H1 (cell line): ENCODE measurements at regions not wholly inside any gene's neighbourhood (a gene's known extent, or its start where the extent isn't known, plus 50 kb on each side); places are given as distances from the start of the nearest gene placed in this dataset.

Source experiments
- CTCF ChIA-PET: fragments of 300-600 bp; sonication (Branson Sonifier 250); formaldehyde crosslinking; loops from one replicate; lab custom pipeline; 2021; ENCODE audit not compliant: partially characterized antibody; lab: Charles Lee
- POLR2A ChIA-PET: fragments of 300-600 bp; sonication (Branson Sonifier 250); formaldehyde crosslinking; loops from one replicate; lab custom pipeline; 2021; ENCODE audit warnings: inconsistent platforms; ENCODE audit not compliant: partially characterized antibody; lab: Charles Lee
- DNase-seq, 2 experiments: peaks; one replicate each; pipeline versions ENCODE4 v3.0.0 to v3.0.0-alpha.2; 2010 to 2022; ENCODE audit warnings: low spot score in 2 of 2, low read depth in 1 of 2, mixed read lengths in 1 of 2
- FAIRE-seq: peaks from 2 replicates; lab custom pipeline; 2011; peaks lifted over from hg19 to GRCh38; lab: Jason Lieb, UNC
- H2AFZ ChIP-seq: 2 replicates; pipeline ENCODE4 v1.8.1; 2012; ENCODE audit warnings: low read length, inconsistent platforms
- H2AK5ac ChIP-seq: 2 replicates; pipeline ENCODE4 v1.6.1; 2013; ENCODE audit warnings: low read depth, low read length
- H2BK120ac ChIP-seq: replicated peaks from 2 replicates; pipeline ENCODE3; 2013; ENCODE audit warnings: low read depth, low read length, inconsistent platforms
- H2BK12ac ChIP-seq: 2 replicates; pipeline ENCODE4 v1.6.1; 2013; ENCODE audit warnings: low read depth, low read length
- H2BK15ac ChIP-seq: 2 replicates; pipeline ENCODE4 v1.6.1; 2013; ENCODE audit warnings: low read length
- H2BK20ac ChIP-seq: 2 replicates; pipeline ENCODE4 v1.6.1; 2013; ENCODE audit warnings: low read length
- H2BK5ac ChIP-seq: 2 replicates; pipeline ENCODE4 v1.6.1; 2013; ENCODE audit warnings: low read depth, low read length
- H3K14ac ChIP-seq: 2 replicates; pipeline ENCODE4 v1.6.1; 2013; ENCODE audit warnings: inconsistent platforms; ENCODE audit not compliant: insufficient read length
- H3K18ac ChIP-seq: 2 replicates; pipeline ENCODE4 v1.6.1; 2013; ENCODE audit warnings: low read length; ENCODE audit errors: extremely low read depth
- H3K23ac ChIP-seq: 2 replicates; pipeline ENCODE4 v1.6.1; 2013; ENCODE audit warnings: inconsistent platforms; ENCODE audit not compliant: insufficient read length
- H3K23me2 ChIP-seq: 2 replicates; pipeline ENCODE4 v1.6.1; 2013; ENCODE audit warnings: low read depth, low read length
- H3K27ac ChIP-seq: 2 replicates; pipeline ENCODE4 v1.6.1; 2011; ENCODE audit warnings: low read depth, low read length, inconsistent platforms
- H3K27me3 ChIP-seq, 4 experiments: replicated peaks in 1 of 4; 1 replicate in 1 of 4; 2 replicates in 3 of 4; pipeline versions ENCODE4 v1.6.1 to v1.8.1; 2011 to 2013; ENCODE audit warnings: low read length in 3 of 4, mild to moderate bottlenecking in 3 of 4, inconsistent platforms in 2 of 4, mixed read lengths in 2 of 4, moderate library complexity in 1 of 4; ENCODE audit not compliant: control insufficient read depth in 3 of 4, insufficient read depth in 3 of 4; ENCODE audit errors: extremely low read depth in 1 of 4
- H3K36me3 ChIP-seq, 4 experiments: 2 replicates each; pipeline versions ENCODE4 v1.6.1 to v1.8.1; 2011 to 2013; ENCODE audit warnings: mild to moderate bottlenecking in 4 of 4, low read length in 3 of 4, moderate library complexity in 2 of 4, control low read depth in 1 of 4, inconsistent platforms in 1 of 4; ENCODE audit not compliant: insufficient read depth in 4 of 4, control insufficient read depth in 2 of 4
- H3K4ac ChIP-seq: replicated peaks from 2 replicates; pipeline ENCODE3; 2013; ENCODE audit warnings: low read length, low read depth, mixed read lengths, inconsistent platforms; ENCODE audit not compliant: insufficient read length
- H3K4me1 ChIP-seq, 4 experiments: replicated peaks in 1 of 4; 1 replicate in 1 of 4; 2 replicates in 3 of 4; pipeline versions ENCODE4 v1.6.1 to v1.8.1; 2011 to 2013; ENCODE audit warnings: low read length in 3 of 4, inconsistent platforms in 2 of 4, mixed read lengths in 1 of 4; ENCODE audit not compliant: insufficient read depth in 4 of 4, control insufficient read depth in 3 of 4
- H3K4me2 ChIP-seq, 2 experiments: 2 replicates each; pipeline versions ENCODE4 v1.6.1 to v1.8.1; 2011 to 2013; ENCODE audit warnings: low read depth in 2 of 2, low read length in 2 of 2, control low read depth in 1 of 2, inconsistent platforms in 1 of 2, mild to moderate bottlenecking in 1 of 2; ENCODE audit not compliant: insufficient read depth in 1 of 2
- H3K4me3 ChIP-seq, 4 experiments: fragments of 200-600, 300-600 bp in 1 of 4; sonication (generic), shearing (Covaris generic), sonication (Bioruptor Twin) in 1 of 4; 2 replicates each; pipeline versions ENCODE4 v1.5.1 to v1.8.1; 2011 to 2016; ENCODE audit warnings: low read length in 4 of 4, low read depth in 3 of 4, control low read depth in 2 of 4, inconsistent platforms in 2 of 4, mild to moderate bottlenecking in 2 of 4, mixed read lengths in 1 of 4, moderate library complexity in 1 of 4; ENCODE audit not compliant: insufficient read depth in 2 of 4; ENCODE audit errors: extremely low read depth in 1 of 4
- H3K56ac ChIP-seq: replicated peaks from 2 replicates; pipeline ENCODE3; 2013; ENCODE audit warnings: low read depth, mild to moderate bottlenecking, mixed read lengths, low read length, inconsistent platforms; ENCODE audit not compliant: insufficient read length
- H3K79me1 ChIP-seq: 2 replicates; pipeline ENCODE4 v1.6.1; 2013; ENCODE audit warnings: low read depth, low read length, control low read depth
- H3K79me2 ChIP-seq, 2 experiments: 2 replicates each; pipeline versions ENCODE4 v1.6.1 to v1.8.1; 2012 to 2013; ENCODE audit warnings: low read length in 2 of 2, mild to moderate bottlenecking in 2 of 2, inconsistent platforms in 1 of 2; ENCODE audit not compliant: insufficient read depth in 2 of 2, control insufficient read depth in 1 of 2
- H3K9ac ChIP-seq, 4 experiments: replicated peaks in 1 of 4; 1 replicate in 1 of 4; 2 replicates in 3 of 4; pipeline versions ENCODE4 v1.6.1 to v1.8.1; 2011 to 2013; ENCODE audit warnings: low read depth in 3 of 4, low read length in 3 of 4, control low read depth in 2 of 4, mild to moderate bottlenecking in 2 of 4, moderate library complexity in 2 of 4, inconsistent platforms in 1 of 4; ENCODE audit errors: extremely low read depth in 1 of 4
- H3K9me3 ChIP-seq, 2 experiments: 2 replicates each; pipeline versions ENCODE4 v1.6.1 to v1.8.1; 2012 to 2013; ENCODE audit warnings: mild to moderate bottlenecking in 2 of 2, moderate library complexity in 2 of 2, control low read depth in 1 of 2, inconsistent platforms in 1 of 2, low read depth in 1 of 2, low read length in 1 of 2, mixed read lengths in 1 of 2; ENCODE audit not compliant: insufficient read depth in 2 of 2
- H4K20me1 ChIP-seq, 2 experiments: replicated peaks in 1 of 2; 2 replicates each; pipeline versions ENCODE3 to v1.8.1; 2011 to 2013; ENCODE audit warnings: inconsistent platforms in 2 of 2, low read length in 2 of 2, mild to moderate bottlenecking in 1 of 2; ENCODE audit not compliant: insufficient read depth in 2 of 2, control insufficient read depth in 1 of 2
- H4K5ac ChIP-seq: 2 replicates; pipeline ENCODE4 v1.6.1; 2013; ENCODE audit warnings: low read length, low read depth, mixed read lengths, inconsistent platforms; ENCODE audit not compliant: insufficient read length
- H4K8ac ChIP-seq: 2 replicates; pipeline ENCODE4 v1.8.0; 2013; ENCODE audit warnings: mild to moderate bottlenecking, moderate library complexity, low read length, inconsistent platforms; ENCODE audit not compliant: insufficient read depth; ENCODE audit errors: extremely low read depth
- H4K91ac ChIP-seq: replicated peaks from 2 replicates; pipeline ENCODE3; 2013; ENCODE audit warnings: low read length, mixed read lengths, inconsistent platforms; ENCODE audit not compliant: insufficient read length
- ATF2 ChIP-seq: IDR thresholded peaks from 2 replicates; pipeline ENCODE4 v1.6.1; 2012; ENCODE audit warnings: low read length, inconsistent platforms
- E2F6 ChIP-seq: IDR thresholded peaks from 2 replicates; pipeline ENCODE4 v1.6.1; 2012; ENCODE audit warnings: inconsistent platforms
- GTF2F1 ChIP-seq: IDR thresholded peaks from 2 replicates; pipeline ENCODE4 v1.6.1; 2012; ENCODE audit warnings: low read depth, low read length, improper control_type of control experiment, borderline replicate concordance
- POLR2AphosphoS5 ChIP-seq: IDR thresholded peaks from 2 replicates; pipeline ENCODE4 v1.6.1; 2011; ENCODE audit warnings: low read depth, low read length
- RNF2 ChIP-seq: fragments of 200-900, 300-1000 bp; sonication (generic); IDR thresholded peaks from 2 replicates; pipeline ENCODE4 v1.7.1; 2016; ENCODE audit warnings: borderline replicate concordance, low read depth, mild to moderate bottlenecking, antibody characterized with exemption, low read length; ENCODE audit not compliant: poor library complexity, severe bottlenecking; ENCODE audit errors: missing control alignments
- SP1 ChIP-seq: IDR thresholded peaks from 2 replicates; pipeline ENCODE4 v1.6.1; 2011; ENCODE audit warnings: low read depth, low read length
- TBP ChIP-seq: IDR thresholded peaks from 2 replicates; pipeline ENCODE4 v1.6.1; 2011; ENCODE audit warnings: low read depth, low read length, improper control_type of control experiment
- WGBS, 2 experiments: shearing (Covaris generic) in 1 of 2; methylation state at CpG; one replicate each; pipeline versions ENCODE4 v1.1.6 to v1.1.7; 2013 to 2015; ENCODE audit warnings: low lambda C conversion rate in 2 of 2, mixed read lengths in 2 of 2, inconsistent platforms in 1 of 2, low coverage in 1 of 2, missing lambda C conversion rate in 1 of 2; ENCODE audit not compliant: insufficient replicate concordance in 2 of 2, insufficient coverage in 1 of 2, insufficient read length in 1 of 2; ENCODE audit errors: extremely low coverage in 1 of 2, missing lambda C conversion rate in 1 of 2; 5-methylcytosine and 5-hydroxymethylcytosine counted together

GRCh38 chr9:2390028-2390427, 231.6 kb upstream of the VLDLR start:
- Histone ChIP-seq H3K56ac (no peak overlapping the region), H3K79me1 (no peaks in the 10 kb centered on the region), H3K14ac (no peak overlapping the region), H3K4ac (no peak overlapping the region), H3K27ac (no peak overlapping the region), H3K23ac (no peak overlapping the region), H3K27me3 (no peaks in the 10 kb centered on the region), H3K4me2 (no peak overlapping the region), H3K79me2 (no peaks in the 10 kb centered on the region), H3K9ac (no peak overlapping the region), H2BK12ac (no peak overlapping the region), H2BK5ac (no peak overlapping the region), H3K18ac (no peak overlapping the region), H2AK5ac (no peak overlapping the region), H4K8ac (no peak overlapping the region), H3K36me3 (no peaks in the 10 kb centered on the region), H3K9me3 (peaks cover 6 to 9% of the 10 kb centered on the region in 2 experiments; a peak in 3 of 4 replicates), H2AFZ (0 out of 2 replicates have a peak overlapping the region, but pooled peaks have one; percentile 18), H4K91ac (no peak overlapping the region), H4K5ac (no peak overlapping the region), H3K23me2 (no peaks in the 10 kb centered on the region), H2BK20ac (no peak overlapping the region; the same call in 1 of the 2 replicates), H2BK15ac (no peak overlapping the region), H2BK120ac (no peak overlapping the region), H3K4me3 (no peak overlapping the region), H3K4me1 (no peaks in the 10 kb centered on the region), H4K20me1 (no peaks in the 10 kb centered on the region)
- ChIA-PET POLR2A (no interaction called here), CTCF (no interaction called here)
- FAIRE-seq (no peak), DNase-seq (no peak)
- WGBS, 2 experiments: 87% methylated on average over 4 of the region's 4 CpGs; no CpG with 5 or more reads in 1 of the 2 experiments
- no peak for TF ChIP-seq RNF2
- TF ChIP-seq POLR2AphosphoS5: no peak
- TF ChIP-seq GTF2F1: no peak
- TF ChIP-seq TBP: no peak
- TF ChIP-seq SP1: no peak
- no peak for TF ChIP-seq ATF2
- TF ChIP-seq E2F6: no peak
